Natural killer cell treated with Interleukin-12 subunit alpha and Interleukin-12 subunit beta and Interleukin-15 and Interleukin-18, amount 100 ng/mL, for 72 hours (primary cell): ENCODE measurements at regions not wholly inside any gene's neighbourhood (a gene's known extent, or its start where the extent isn't known, plus 50 kb on each side); places are given as distances from the start of the nearest gene placed in this dataset.

ENCODE experiments used
- ATAC-seq, 2 donors: fragments of 150-1000 bp; cut with Tn5 transposase in 1 of 2; sonication (Bioruptor Pico), chemical (Tn5 transposase) in 1 of 2; 2 replicates each; pipeline ENCODE4 v1.10.0; 2021
- DNase-seq: peaks from one replicate; pipeline ENCODE4 v3.0.0; 2022; ENCODE audit warnings: low spot score
- H3K27ac Mint-ChIP-seq, 2 donors: 1 replicate in 1 of 2; 2 replicates in 1 of 2; pipeline ENCODE4 v1.8.0; 2022; ENCODE audit warnings: mixed read lengths in 2 of 2, mild to moderate bottlenecking in 1 of 2, moderate library complexity in 1 of 2
- H3K27me3 Mint-ChIP-seq, 2 donors: 1 replicate in 1 of 2; 2 replicates in 1 of 2; pipeline ENCODE4 v1.8.0; 2022; ENCODE audit warnings: mixed read lengths in 2 of 2
- H3K36me3 Mint-ChIP-seq: one replicate; pipeline ENCODE4 v1.8.0; 2022; ENCODE audit warnings: mixed read lengths
- H3K4me1 Mint-ChIP-seq, 2 donors: 1 replicate in 1 of 2; 2 replicates in 1 of 2; pipeline ENCODE4 v1.8.0; 2022; ENCODE audit warnings: low read depth in 2 of 2, mixed read lengths in 2 of 2, mild to moderate bottlenecking in 1 of 2
- H3K4me3 Mint-ChIP-seq: one replicate; pipeline ENCODE4 v1.8.0; 2022; ENCODE audit warnings: mixed read lengths
- H3K9me3 Mint-ChIP-seq: 2 replicates; pipeline ENCODE4 v1.8.0; 2022; ENCODE audit warnings: mixed read lengths

GRCh38 chr7:47148536-47149207 lies 433.2 kb downstream of the TNS3 start:
- ATAC-seq: no peak
- Mint-ChIP-seq H3K27me3 (peaks cover 0 to 17% of the 10 kb centered on the region in 2 donors), H3K27ac (no peak overlapping the region), H3K36me3 (no peaks in the 10 kb centered on the region), H3K4me3 (no peak overlapping the region), H3K9me3 (peaks cover 5% of the 10 kb centered on the region), H3K4me1 (no peaks in the 10 kb centered on the region)
- DNase-seq: no peak

- ATAC-seq (no peak), DNase-seq (no peak)
- Mint-ChIP-seq H3K27me3 (peaks cover 0 to 17% of the 10 kb centered on the region in 2 donors), H3K27ac (no peak overlapping the region), H3K36me3 (no peaks in the 10 kb centered on the region), H3K4me3 (no peak overlapping the region), H3K4me1 (no peaks in the 10 kb centered on the region), H3K9me3 (peaks cover 5% of the 10 kb centered on the region)
Observed at GRCh38 chr7:47147213-47147631, 434.7 kb downstream of the TNS3 start.

- Mint-ChIP-seq H3K36me3 (no peaks in the 10 kb centered on the region), H3K27me3 (peaks cover 0 to 19% of the 10 kb centered on the region in 2 donors), H3K4me3 (no peak overlapping the region), H3K9me3 (peaks cover 5% of the 10 kb centered on the region), H3K27ac (no peak overlapping the region), H3K4me1 (no peaks in the 10 kb centered on the region)
- DNase-seq: no peak
- no peak for ATAC-seq
Observed at GRCh38 chr7:47145982-47146381, 435.9 kb downstream of the TNS3 start.

- H3K36me3 Mint-ChIP-seq: no peaks in the 10 kb centered on the region
- DNase-seq (no peak), ATAC-seq (no peak)
- no peaks in the 10 kb centered on the region for H3K4me1 Mint-ChIP-seq
- no peak overlapping the region for H3K27ac Mint-ChIP-seq
- H3K9me3 Mint-ChIP-seq: peaks cover 5% of the 10 kb centered on the region
- H3K27me3 Mint-ChIP-seq: peaks cover 0 to 25% of the 10 kb centered on the region in 2 donors
- no peak overlapping the region for H3K4me3 Mint-ChIP-seq
Observed at GRCh38 chr7:47145186-47145725, 436.7 kb downstream of the TNS3 start.

GRCh38 chr7:47143339-47143738 lies 438.6 kb downstream of the TNS3 start:
- no peak for ATAC-seq
- H3K9me3 Mint-ChIP-seq: peaks cover 8% of the 10 kb centered on the region
- no peak overlapping the region for H3K27ac Mint-ChIP-seq
- peaks cover 0 to 39% of the 10 kb centered on the region in 2 donors for H3K27me3 Mint-ChIP-seq
- H3K4me1 Mint-ChIP-seq: no peaks in the 10 kb centered on the region
- H3K36me3 Mint-ChIP-seq: no peaks in the 10 kb centered on the region
- H3K4me3 Mint-ChIP-seq: no peak overlapping the region
- no peak for DNase-seq

GRCh38 chr7:47142867-47143175 lies 439.1 kb downstream of the TNS3 start:
- Mint-ChIP-seq H3K4me3 (no peak overlapping the region), H3K9me3 (peaks cover 8% of the 10 kb centered on the region), H3K27ac (no peak overlapping the region), H3K27me3 (peaks cover 0 to 39% of the 10 kb centered on the region in 2 donors), H3K4me1 (no peaks in the 10 kb centered on the region), H3K36me3 (no peaks in the 10 kb centered on the region)
- DNase-seq (no peak), ATAC-seq (no peak)

- ATAC-seq (no peak), DNase-seq (no peak)
- H3K4me3 Mint-ChIP-seq: no peak overlapping the region
- no peaks in the 10 kb centered on the region for H3K36me3 Mint-ChIP-seq
- no peaks in the 10 kb centered on the region for H3K4me1 Mint-ChIP-seq
- no peak overlapping the region for H3K27ac Mint-ChIP-seq
- H3K27me3 Mint-ChIP-seq: peaks cover 0 to 39% of the 10 kb centered on the region in 2 donors
- H3K9me3 Mint-ChIP-seq: peaks cover 8% of the 10 kb centered on the region
Observed at GRCh38 chr7:47142169-47142866, 439.6 kb downstream of the TNS3 start.

- Mint-ChIP-seq H3K9me3 (peaks cover 2% of the 10 kb centered on the region), H3K4me3 (no peak overlapping the region), H3K27me3 (peaks cover 0 to 9% of the 10 kb centered on the region in 2 donors), H3K4me1 (no peaks in the 10 kb centered on the region), H3K36me3 (no peaks in the 10 kb centered on the region), H3K27ac (no peak overlapping the region)
- ATAC-seq: no peak
- DNase-seq: no peak
Observed at GRCh38 chr7:47132471-47132870, 449.4 kb downstream of the TNS3 start.

- H3K4me1 Mint-ChIP-seq: no peaks in the 10 kb centered on the region
- ATAC-seq (no peak), DNase-seq (no peak)
- H3K36me3 Mint-ChIP-seq: no peaks in the 10 kb centered on the region
- H3K27ac Mint-ChIP-seq: no peak overlapping the region
- H3K9me3 Mint-ChIP-seq: peaks cover 4% of the 10 kb centered on the region
- H3K4me3 Mint-ChIP-seq: no peak overlapping the region
- H3K27me3 Mint-ChIP-seq: peaks cover 0 to 15% of the 10 kb centered on the region in 2 donors
Observed at GRCh38 chr7:47128700-47129099, 453.2 kb downstream of the TNS3 start.

GRCh38 chr7:47125529-47125928 lies 456.4 kb downstream of the TNS3 start:
- no peak overlapping the region for H3K27ac Mint-ChIP-seq
- DNase-seq: no peak
- peaks cover 0 to 6% of the 10 kb centered on the region in 2 donors for H3K27me3 Mint-ChIP-seq
- ATAC-seq: no peak
- H3K9me3 Mint-ChIP-seq: peaks cover 4% of the 10 kb centered on the region
- no peaks in the 10 kb centered on the region for H3K4me1 Mint-ChIP-seq
- H3K36me3 Mint-ChIP-seq: no peaks in the 10 kb centered on the region
- H3K4me3 Mint-ChIP-seq: no peak overlapping the region

- no peak overlapping the region for H3K27ac Mint-ChIP-seq
- H3K4me1 Mint-ChIP-seq: no peaks in the 10 kb centered on the region
- no peaks in the 10 kb centered on the region for H3K36me3 Mint-ChIP-seq
- peaks cover 0 to 3% of the 10 kb centered on the region in 2 donors for H3K27me3 Mint-ChIP-seq
- H3K9me3 Mint-ChIP-seq: peaks cover 8% of the 10 kb centered on the region
- H3K4me3 Mint-ChIP-seq: no peak overlapping the region
- no peak for DNase-seq
- ATAC-seq: no peak
Observed at GRCh38 chr7:47119261-47119865, 462.5 kb downstream of the TNS3 start.

- Mint-ChIP-seq H3K27me3 (no peaks in the 10 kb centered on the region), H3K4me1 (no peaks in the 10 kb centered on the region), H3K36me3 (no peaks in the 10 kb centered on the region), H3K9me3 (no peaks in the 10 kb centered on the region), H3K4me3 (no peak overlapping the region), H3K27ac (no peak overlapping the region)
- ATAC-seq (peak in 1 of 2 donors; percentile 43), DNase-seq (no peak)
Observed at GRCh38 chr7:47104206-47104549, 477.7 kb downstream of the TNS3 start.

GRCh38 chr7:47103498-47104205 lies 478.3 kb downstream of the TNS3 start:
- Mint-ChIP-seq H3K9me3 (no peaks in the 10 kb centered on the region), H3K4me1 (no peaks in the 10 kb centered on the region), H3K27me3 (no peaks in the 10 kb centered on the region), H3K36me3 (no peaks in the 10 kb centered on the region), H3K27ac (no peak overlapping the region), H3K4me3 (no peak overlapping the region)
- DNase-seq: no peak
- ATAC-seq: peak in 1 of 2 donors; percentile 53
